Esophagus muscularis mucosa (tissue), 4 donors: ENCODE measurements at regions not wholly inside any gene's neighbourhood (a gene's known extent, or its start where the extent isn't known, plus 50 kb on each side); places are given as distances from the start of the nearest gene placed in this dataset.
A peak's percentile ranks its signal among the peaks of the same experiment; 100 is the strongest.

Source experiments
- DNase-seq: peaks from one replicate; pipeline ENCODE4 v3.0.0-alpha.2; 2017; ENCODE audit errors: extremely low spot score
- H3K27ac ChIP-seq, 4 donors: fragments of 200-600 bp; sonication (generic); replicated peaks in 1 of 4; 1 replicate in 3 of 4; 2 replicates in 1 of 4; pipeline ENCODE4 v1.5.1; 2016 to 2019; ENCODE audit warnings: mild to moderate bottlenecking in 1 of 4
- H3K27me3 ChIP-seq, 4 donors: fragments of 200-600 bp; sonication (generic); one replicate each; pipeline versions ENCODE4 v1.5.1 to v1.6.0; 2016 to 2019
- H3K36me3 ChIP-seq, 4 donors: fragments of 200-600 bp; sonication (generic); one replicate each; pipeline ENCODE4 v1.5.1; 2016 to 2019
- H3K4me1 ChIP-seq, 4 donors: fragments of 200-600 bp; sonication (generic); one replicate each; pipeline ENCODE4 v1.5.1; 2016 to 2019
- H3K4me3 ChIP-seq, 4 donors: fragments of 200-600 bp; sonication (generic); 1 replicate in 2 of 4; 2 replicates in 2 of 4; pipeline ENCODE4 v1.5.1; 2016 to 2019; ENCODE audit warnings: mild to moderate bottlenecking in 4 of 4, moderate library complexity in 1 of 4
- H3K9me3 ChIP-seq, 4 donors: fragments of 200-600 bp; sonication (generic); 1 replicate in 3 of 4; 2 replicates in 1 of 4; pipeline ENCODE4 v1.5.1; 2016 to 2019
- EP300 ChIP-seq: sonication (generic); formaldehyde crosslinking; IDR thresholded peaks from one replicate; pipeline ENCODE4 v1.6.1; 2017; ENCODE audit warnings: antibody characterized with exemption
- POLR2A ChIP-seq: fragments of 450-650 bp; IDR thresholded peaks from one replicate; pipeline ENCODE4 v1.6.1; 2017; ENCODE audit warnings: antibody characterized with exemption, moderate library complexity, mild to moderate bottlenecking, low read depth
- POLR2AphosphoS5 ChIP-seq, 2 donors: sonication (generic); formaldehyde crosslinking; IDR thresholded peaks; one replicate each; pipeline ENCODE4 v1.6.1; 2017; ENCODE audit warnings: antibody characterized with exemption in 2 of 2
- WGBS: methylation state at CpG from one replicate; pipeline ENCODE4 v1.1.5; 2018; 5-methylcytosine and 5-hydroxymethylcytosine counted together
- intact Hi-C: fragments of 100-400 bp; cut with DNase I; formaldehyde crosslinking; loops from one replicate; pipeline ENCODE4 v1.15.1; 2023
- TF ChIP-seq, protein P1 (sequence below), 3 experiments: fragments of 200-600 bp in 2 of 3; fragments of 450-650 bp in 1 of 3; sonication (generic) in 2 of 3; IDR thresholded peaks; one replicate each; pipeline ENCODE4 v1.5.1; 2017 to 2019; ENCODE audit warnings: antibody characterized with exemption in 3 of 3, mild to moderate bottlenecking in 2 of 3, moderate library complexity in 1 of 3

DNA sequence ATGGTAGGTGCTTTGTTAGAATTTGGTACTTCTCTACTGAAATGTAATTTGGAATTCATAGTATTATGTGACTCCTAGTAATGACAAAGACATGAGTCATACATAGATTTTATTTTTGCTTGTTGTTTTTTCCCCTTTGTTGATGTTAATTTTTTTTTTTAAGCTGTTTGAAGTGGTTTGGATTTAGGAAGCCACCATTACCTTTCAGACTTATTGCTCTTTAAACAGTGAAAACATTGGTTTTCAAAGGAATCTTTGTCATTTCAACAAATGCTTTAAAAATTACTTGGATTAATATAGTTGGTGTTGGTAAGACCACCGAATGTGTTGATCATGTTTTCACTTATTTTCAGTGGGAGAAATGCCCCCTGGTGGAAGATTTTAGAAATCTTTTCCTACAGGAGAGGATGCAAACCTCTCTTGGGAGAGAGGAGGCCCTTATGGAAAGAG lies 170.1 kb upstream of the PITX1 start:
- DNase-seq: no peak
- H3K27me3 ChIP-seq: no peaks in the 10 kb centered on the region
- intact Hi-C loops: no loop called here
- H3K27ac ChIP-seq: no peak overlapping the region
- no peaks in the 10 kb centered on the region for H3K36me3 ChIP-seq
- 83% methylated on average over 1 of the region's 1 CpG for WGBS
- peaks cover 0 to 14% (median 0%) of the 10 kb centered on the region in 4 donors for H3K9me3 ChIP-seq
- H3K4me1 ChIP-seq: peaks cover 0 to 13% (median 8%) of the 10 kb centered on the region in 4 donors
- no peak overlapping the region for H3K4me3 ChIP-seq
- TF ChIP-seq, protein P1, sequence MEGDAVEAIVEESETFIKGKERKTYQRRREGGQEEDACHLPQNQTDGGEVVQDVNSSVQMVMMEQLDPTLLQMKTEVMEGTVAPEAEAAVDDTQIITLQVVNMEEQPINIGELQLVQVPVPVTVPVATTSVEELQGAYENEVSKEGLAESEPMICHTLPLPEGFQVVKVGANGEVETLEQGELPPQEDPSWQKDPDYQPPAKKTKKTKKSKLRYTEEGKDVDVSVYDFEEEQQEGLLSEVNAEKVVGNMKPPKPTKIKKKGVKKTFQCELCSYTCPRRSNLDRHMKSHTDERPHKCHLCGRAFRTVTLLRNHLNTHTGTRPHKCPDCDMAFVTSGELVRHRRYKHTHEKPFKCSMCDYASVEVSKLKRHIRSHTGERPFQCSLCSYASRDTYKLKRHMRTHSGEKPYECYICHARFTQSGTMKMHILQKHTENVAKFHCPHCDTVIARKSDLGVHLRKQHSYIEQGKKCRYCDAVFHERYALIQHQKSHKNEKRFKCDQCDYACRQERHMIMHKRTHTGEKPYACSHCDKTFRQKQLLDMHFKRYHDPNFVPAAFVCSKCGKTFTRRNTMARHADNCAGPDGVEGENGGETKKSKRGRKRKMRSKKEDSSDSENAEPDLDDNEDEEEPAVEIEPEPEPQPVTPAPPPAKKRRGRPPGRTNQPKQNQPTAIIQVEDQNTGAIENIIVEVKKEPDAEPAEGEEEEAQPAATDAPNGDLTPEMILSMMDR (IDR thresholded peaks at IDR 0.05): peak in 2 of 3 experiments; percentile 14 to 18
- no peak for TF ChIP-seq POLR2AphosphoS5 (IDR thresholded peaks at IDR 0.05)

DNA sequence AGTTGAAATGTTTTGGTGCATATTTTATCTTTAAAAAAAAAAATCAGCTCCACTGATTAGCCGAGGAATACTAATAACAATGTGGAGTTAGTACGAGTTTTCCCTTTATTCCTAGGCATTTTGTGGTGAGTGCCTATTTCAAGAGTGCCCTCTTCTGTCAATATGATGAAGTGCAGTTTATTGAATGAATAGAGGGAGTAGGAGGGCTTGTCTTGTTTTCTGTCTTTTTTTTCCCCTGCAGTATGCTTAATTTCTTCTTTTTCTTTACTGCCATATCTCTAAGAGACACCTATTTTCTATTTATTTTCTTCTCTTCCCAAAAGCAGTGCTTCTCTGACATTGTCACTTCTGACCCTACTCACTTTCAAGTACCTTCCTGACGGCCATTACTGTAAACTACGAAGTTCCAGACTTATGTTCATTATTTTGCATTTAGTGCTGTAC lies 169.6 kb upstream of the PITX1 start:
- Histone ChIP-seq H3K36me3 (no peaks in the 10 kb centered on the region), H3K27ac (no peak overlapping the region), H3K27me3 (no peaks in the 10 kb centered on the region), H3K4me3 (no peak overlapping the region), H3K9me3 (peaks cover 0 to 14% (median 0%) of the 10 kb centered on the region in 4 donors), H3K4me1 (peaks cover 0 to 8% (median 3%) of the 10 kb centered on the region in 4 donors)
- intact Hi-C loops: no loop called here
- TF ChIP-seq POLR2A (no peak), EP300 (no peak)
- TF ChIP-seq, protein P1 (IDR thresholded peaks at IDR 0.05): peak in 2 of 3 experiments; percentile 29 to 35
- DNase-seq: no peak
- 89% methylated on average over 4 of the region's 4 CpGs for WGBS

DNA sequence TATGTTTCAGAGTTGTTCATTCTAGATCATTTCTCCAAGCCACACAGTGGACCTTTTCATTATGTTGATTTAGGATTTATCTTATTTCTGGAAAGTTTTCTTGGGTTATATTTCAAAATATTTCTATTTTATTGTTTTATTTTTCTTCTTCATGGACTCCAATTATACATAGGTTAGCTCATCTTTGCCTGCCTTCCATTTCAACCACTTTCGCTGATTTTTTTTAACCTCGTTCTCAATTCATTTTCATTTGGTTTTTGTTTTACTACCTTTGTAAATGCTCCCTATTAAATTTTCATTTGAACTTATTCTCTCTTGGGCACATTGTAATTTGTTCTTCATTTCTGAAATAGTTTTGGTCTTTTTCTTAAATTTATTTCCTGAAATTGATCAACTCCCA lies 169.0 kb upstream of the PITX1 start:
- H3K4me3 ChIP-seq: no peak overlapping the region
- DNase-seq: no peak
- peaks cover 0 to 14% (median 0%) of the 10 kb centered on the region in 4 donors for H3K9me3 ChIP-seq
- H3K27me3 ChIP-seq: no peaks in the 10 kb centered on the region
- WGBS: 96% methylated on average over 2 of the region's 2 CpGs
- H3K27ac ChIP-seq: no peak overlapping the region
- TF ChIP-seq POLR2AphosphoS5 (IDR thresholded peaks at IDR 0.05): no peak
- TF ChIP-seq, protein P1 (IDR thresholded peaks at IDR 0.05): no peak
- no peak for TF ChIP-seq EP300
- TF ChIP-seq POLR2A: no peak
- peaks cover 0 to 2% (median 0%) of the 10 kb centered on the region in 4 donors for H3K4me1 ChIP-seq
- intact Hi-C loops: no loop called here
- H3K36me3 ChIP-seq: no peaks in the 10 kb centered on the region

DNA sequence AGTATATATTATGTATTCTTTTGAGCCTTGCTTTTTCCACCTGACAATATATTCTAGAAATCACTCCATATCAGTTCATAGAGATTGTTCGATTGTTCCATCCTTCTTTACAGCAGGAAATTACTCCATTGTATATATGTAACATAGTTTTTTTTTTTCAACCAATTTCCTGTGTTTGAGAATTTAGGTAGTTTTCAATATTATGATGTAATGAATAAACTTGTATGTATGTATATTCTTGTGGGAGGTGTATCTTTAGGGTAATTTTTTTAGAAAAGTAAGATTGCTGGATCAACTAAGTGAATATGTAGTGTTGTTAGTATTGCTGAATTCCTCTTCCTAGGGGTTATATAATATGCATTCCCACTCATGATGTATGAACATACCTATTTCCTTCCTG lies 165.9 kb upstream of the PITX1 start:
- no peaks in the 10 kb centered on the region for H3K4me1 ChIP-seq
- no peaks in the 10 kb centered on the region for H3K36me3 ChIP-seq
- H3K4me3 ChIP-seq: no peak overlapping the region
- peaks cover 0 to 14% (median 2%) of the 10 kb centered on the region in 4 donors for H3K9me3 ChIP-seq
- 88% methylated on average over 1 of the region's 1 CpG for WGBS
- TF ChIP-seq, protein P1 (IDR thresholded peaks at IDR 0.05): no peak
- TF ChIP-seq POLR2AphosphoS5 (IDR thresholded peaks at IDR 0.05) (no peak), POLR2A (no peak), EP300 (no peak)
- intact Hi-C loops: loop anchor here (10.0 kb wide), 1 partner anchor 185 kb away; no protein-coding TSS in a partner anchor
- no peak for DNase-seq
- H3K27me3 ChIP-seq: no peaks in the 10 kb centered on the region
- H3K27ac ChIP-seq: no peak overlapping the region

DNA sequence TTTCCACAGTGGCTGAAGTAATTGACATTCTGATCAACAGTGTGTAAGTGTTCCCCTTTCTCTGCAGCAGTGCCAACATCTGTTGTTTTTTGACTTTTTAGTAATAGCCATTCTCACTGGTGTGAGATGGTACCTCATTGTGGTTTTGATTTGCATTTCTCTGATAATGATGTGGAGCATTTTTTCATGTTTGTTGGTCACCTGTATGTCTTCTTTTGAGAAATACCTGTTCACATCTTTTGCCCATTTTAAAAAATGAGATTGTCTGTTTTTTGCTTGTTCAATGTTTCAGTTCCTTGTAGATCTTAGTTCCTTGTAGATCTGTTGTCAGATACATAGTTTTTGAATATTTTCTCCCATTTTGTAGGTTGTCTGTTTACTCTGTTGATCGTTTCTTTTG lies 162.5 kb upstream of the PITX1 start:
- TF ChIP-seq POLR2AphosphoS5 (IDR thresholded peaks at IDR 0.05) (no peak), POLR2A (no peak), EP300 (no peak)
- TF ChIP-seq, protein P1 (IDR thresholded peaks at IDR 0.05): no peak
- DNase-seq: no peak
- Histone ChIP-seq H3K4me1 (peaks cover 0 to 3% (median 2%) of the 10 kb centered on the region in 4 donors), H3K4me3 (no peak overlapping the region), H3K9me3 (peaks cover 0 to 5% (median 0%) of the 10 kb centered on the region in 4 donors), H3K27ac (no peak overlapping the region), H3K27me3 (peaks cover 0 to 3% (median 0%) of the 10 kb centered on the region in 4 donors), H3K36me3 (no peaks in the 10 kb centered on the region)
- intact Hi-C loops: loop anchor here (10.0 kb wide), 1 partner anchor 182 kb away; no protein-coding TSS in a partner anchor
- 84% methylated on average over 1 of the region's 1 CpG for WGBS
